EH (cell line): ENCODE measurements at regions not wholly inside any gene's neighbourhood (a gene's known extent, or its start where the extent isn't known, plus 50 kb on each side); places are given as distances from the start of the nearest gene placed in this dataset.
"Not testable (repeated sequence)": the region's sequence is repeated elsewhere in the genome, so short reads cannot be mapped to it uniquely, and the experiment has no call there.

Experiments
- DNase-seq: peaks from one replicate; pipeline ENCODE4 v3.0.0-alpha.2; 2015; ENCODE audit warnings: low read depth

GRCh38 chr2:186991766-186992417 is 142.9 kb upstream of the ZSWIM2 start:
- DNase-seq, result no peak

GRCh38 chr2:186984966-186985365 is 136.0 kb upstream of the ZSWIM2 start:
- DNase-seq, result no peak

- DNase-seq, result no peak
These were observed 135.5 kb upstream of the ZSWIM2 start for GRCh38 chr2:186984481-186984880.

GRCh38 chr2:186980787-186981550 is 132.0 kb upstream of the ZSWIM2 start:
- DNase-seq, result no peak

GRCh38 chr2:186980117-186980442 is 131.1 kb upstream of the ZSWIM2 start:
- no peak for DNase-seq

- DNase-seq, result no peak
These were observed 130.6 kb upstream of the ZSWIM2 start for GRCh38 chr2:186979439-186980116.

GRCh38 chr2:186977433-186978045 is 128.6 kb upstream of the ZSWIM2 start:
- no peak for DNase-seq

GRCh38 chr2:186976329-186976728 is 127.4 kb upstream of the ZSWIM2 start:
- no peak for DNase-seq

GRCh38 chr2:186972281-186972970 is 123.5 kb upstream of the ZSWIM2 start:
- DNase-seq, result no peak

- no peak for DNase-seq
These were observed 119.3 kb upstream of the ZSWIM2 start for GRCh38 chr2:186968277-186968676.

- DNase-seq, result no peak
These were observed 117.0 kb upstream of the ZSWIM2 start for GRCh38 chr2:186966015-186966414.

GRCh38 chr2:186962085-186962747 is 113.2 kb upstream of the ZSWIM2 start:
- no peak for DNase-seq

GRCh38 chr2:186960241-186960640 is 111.3 kb upstream of the ZSWIM2 start:
- not testable (repeated sequence) for DNase-seq

GRCh38 chr2:186959486-186959885 is 110.5 kb upstream of the ZSWIM2 start:
- DNase-seq, result no peak

GRCh38 chr2:186950694-186951093 is 101.7 kb upstream of the ZSWIM2 start:
- peak; percentile 70 for DNase-seq

GRCh38 chr2:186949726-186950256 is 100.8 kb upstream of the ZSWIM2 start:
- DNase-seq, result no peak

GRCh38 chr2:186947516-186947915 is 98.5 kb upstream of the ZSWIM2 start:
- no peak for DNase-seq

- DNase-seq, result no peak
These were observed 98.0 kb upstream of the ZSWIM2 start for GRCh38 chr2:186946896-186947467.

GRCh38 chr2:186941853-186942252 is 92.9 kb upstream of the ZSWIM2 start:
- DNase-seq, result no peak

- DNase-seq, result no peak
These were observed 91.5 kb upstream of the ZSWIM2 start for GRCh38 chr2:186940463-186940862.

- DNase-seq, result no peak
These were observed 85.5 kb upstream of the ZSWIM2 start for GRCh38 chr2:186934420-186934819.
